ENCODE measurements at regions not wholly inside any gene's neighbourhood (a gene's known extent, or its start where the extent isn't known, plus 50 kb on each side); places are given as distances from the start of the nearest gene placed in this dataset.
"Not testable (repeated sequence)": the region's sequence is repeated elsewhere in the genome, so short reads cannot be mapped to it uniquely, and the experiment has no call there.

DNA sequence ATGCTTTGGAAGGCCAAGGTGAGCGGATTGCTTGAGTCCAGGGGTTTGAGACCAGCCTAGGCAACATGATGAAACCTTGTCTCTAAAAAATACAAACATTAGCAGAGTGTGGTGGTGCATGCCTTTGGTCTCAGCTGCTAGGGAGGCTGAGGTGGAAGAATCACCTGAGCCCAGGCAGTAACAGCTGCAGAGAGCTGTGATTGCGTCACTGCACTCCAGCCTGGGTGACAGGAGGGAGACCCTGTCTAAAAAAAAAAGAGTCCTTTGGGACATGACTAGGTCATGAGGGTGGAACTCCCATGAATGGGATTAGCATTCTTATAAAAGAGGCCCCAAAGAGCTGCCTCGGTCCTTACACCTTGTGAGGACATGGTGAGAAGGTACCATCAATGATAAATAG, 436.0 kb upstream of the NR5A2 start:
- ATAC-seq (no peak), FAIRE-seq (no peak), DNase-seq (no peak)
- Histone ChIP-seq H3K9me3 (no peaks in the 10 kb centered on the region), H3K36me3 (no peaks in the 10 kb centered on the region), H3K4me1 (no peaks in the 10 kb centered on the region), H3K27me3 (no peaks in the 10 kb centered on the region), H3K27ac (no peak overlapping the region), H3K4me3 (no peak overlapping the region)
- intact Hi-C loops (cut with DNase I): no loop called here
- TF ChIP-seq, protein P1, sequence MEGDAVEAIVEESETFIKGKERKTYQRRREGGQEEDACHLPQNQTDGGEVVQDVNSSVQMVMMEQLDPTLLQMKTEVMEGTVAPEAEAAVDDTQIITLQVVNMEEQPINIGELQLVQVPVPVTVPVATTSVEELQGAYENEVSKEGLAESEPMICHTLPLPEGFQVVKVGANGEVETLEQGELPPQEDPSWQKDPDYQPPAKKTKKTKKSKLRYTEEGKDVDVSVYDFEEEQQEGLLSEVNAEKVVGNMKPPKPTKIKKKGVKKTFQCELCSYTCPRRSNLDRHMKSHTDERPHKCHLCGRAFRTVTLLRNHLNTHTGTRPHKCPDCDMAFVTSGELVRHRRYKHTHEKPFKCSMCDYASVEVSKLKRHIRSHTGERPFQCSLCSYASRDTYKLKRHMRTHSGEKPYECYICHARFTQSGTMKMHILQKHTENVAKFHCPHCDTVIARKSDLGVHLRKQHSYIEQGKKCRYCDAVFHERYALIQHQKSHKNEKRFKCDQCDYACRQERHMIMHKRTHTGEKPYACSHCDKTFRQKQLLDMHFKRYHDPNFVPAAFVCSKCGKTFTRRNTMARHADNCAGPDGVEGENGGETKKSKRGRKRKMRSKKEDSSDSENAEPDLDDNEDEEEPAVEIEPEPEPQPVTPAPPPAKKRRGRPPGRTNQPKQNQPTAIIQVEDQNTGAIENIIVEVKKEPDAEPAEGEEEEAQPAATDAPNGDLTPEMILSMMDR (IDR thresholded peaks at IDR 0.05): no peak
- WGBS, 2 donors: 86 to 97% methylated on average over 3 of the region's 3 CpGs

GRCh38 chr1:199593475-199593874, 434.0 kb upstream of the NR5A2 start:
- 73 to 82% methylated on average over 6 of the region's 6 CpGs for WGBS, 2 donors
- H3K27ac ChIP-seq: no peak overlapping the region
- intact Hi-C loops (cut with DNase I): no loop called here
- H3K27me3 ChIP-seq: no peaks in the 10 kb centered on the region
- ATAC-seq: no peak
- no peak for FAIRE-seq
- no peaks in the 10 kb centered on the region for H3K9me3 ChIP-seq
- H3K36me3 ChIP-seq: no peaks in the 10 kb centered on the region
- H3K4me3 ChIP-seq: no peak overlapping the region
- no peaks in the 10 kb centered on the region for H3K4me1 ChIP-seq
- TF ChIP-seq, protein P1 (IDR thresholded peaks at IDR 0.05): no peak
- DNase-seq: no peak

DNA sequence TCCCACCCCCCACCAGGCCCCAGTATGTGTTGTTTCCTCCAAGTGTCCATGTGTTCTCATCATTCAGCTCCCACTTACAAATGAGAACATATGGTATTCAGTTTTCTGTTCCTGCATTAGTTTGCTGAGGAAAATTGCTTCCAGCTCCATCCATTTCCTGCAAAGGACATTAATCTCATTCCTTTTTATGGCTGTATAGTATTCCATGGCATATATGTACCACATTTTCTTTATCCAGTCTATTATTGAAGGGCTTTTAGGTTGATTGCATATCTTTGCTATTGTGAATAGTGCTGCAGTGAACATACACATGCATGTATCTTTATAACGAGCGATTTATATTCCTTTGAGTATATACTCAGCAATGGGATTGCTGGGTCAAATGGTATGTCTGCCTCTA, 431.1 kb upstream of the NR5A2 start:
- H3K9me3 ChIP-seq; H3K27me3 ChIP-seq; H3K36me3 ChIP-seq; H3K27ac ChIP-seq; intact Hi-C loops (cut with DNase I); ATAC-seq; H3K4me1 ChIP-seq; H3K4me3 ChIP-seq; DNase-seq; FAIRE-seq: not testable (repeated sequence)
- 88 to 97% methylated on average over 2 of the region's 2 CpGs for WGBS, 2 donors

- ATAC-seq (no peak), DNase-seq (no peak), FAIRE-seq (no peak)
- TF ChIP-seq, protein P1 (IDR thresholded peaks at IDR 0.05): no peak
- no peaks in the 10 kb centered on the region for H3K27me3 ChIP-seq
- 62 to 82% methylated on average over 3 of the region's 3 CpGs for WGBS, 2 donors
- H3K4me3 ChIP-seq: no peak overlapping the region
- H3K4me1 ChIP-seq: no peaks in the 10 kb centered on the region
- H3K27ac ChIP-seq: no peak overlapping the region
- H3K36me3 ChIP-seq: no peaks in the 10 kb centered on the region
- intact Hi-C loops (cut with DNase I): no loop called here
- no peaks in the 10 kb centered on the region for H3K9me3 ChIP-seq
Observed at GRCh38 chr1:199597152-199597551, 430.4 kb upstream of the NR5A2 start.

GRCh38 chr1:199608414-199608813, 419.1 kb upstream of the NR5A2 start:
- H3K27ac ChIP-seq: no peak overlapping the region
- H3K4me1 ChIP-seq: no peaks in the 10 kb centered on the region
- H3K4me3 ChIP-seq: no peak overlapping the region
- no peaks in the 10 kb centered on the region for H3K36me3 ChIP-seq
- H3K9me3 ChIP-seq: no peaks in the 10 kb centered on the region
- FAIRE-seq (no peak), ATAC-seq (no peak), DNase-seq (no peak)
- H3K27me3 ChIP-seq: no peaks in the 10 kb centered on the region
- WGBS, 2 donors: 55 to 67% methylated on average over 4 of the region's 4 CpGs
- TF ChIP-seq, protein P1 (IDR thresholded peaks at IDR 0.05): no peak
- intact Hi-C loops (cut with DNase I): no loop called here
